ENCODE measurements at regions not wholly inside any gene's neighbourhood (a gene's known extent, or its start where the extent isn't known, plus 50 kb on each side); places are given as distances from the start of the nearest gene placed in this dataset.

DNA sequence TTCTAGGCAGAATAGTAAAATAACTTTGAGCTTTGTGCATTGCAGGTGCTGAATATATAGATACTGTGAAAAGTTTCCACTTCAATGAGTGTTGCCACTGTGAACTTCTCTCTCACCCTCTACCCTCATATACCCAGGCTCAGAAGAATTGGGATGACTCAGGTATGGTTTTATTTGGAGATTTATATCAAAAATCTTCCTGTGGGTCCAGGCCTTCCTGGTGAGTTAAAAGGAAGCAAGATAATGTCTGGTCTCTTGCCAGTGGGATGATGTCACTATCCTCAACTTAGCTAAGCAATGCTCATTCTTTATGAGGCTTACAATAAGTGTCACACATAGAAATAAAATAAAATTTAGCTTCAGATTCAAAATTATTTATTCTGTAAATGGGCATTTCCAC is 153.3 kb upstream of the TENT5D start:
- TF ChIP-seq SNAI2 (CRISPR knock-in tag; IDR thresholded peaks at IDR 0.05), result no peak
- TF ChIP-seq, protein P1, sequence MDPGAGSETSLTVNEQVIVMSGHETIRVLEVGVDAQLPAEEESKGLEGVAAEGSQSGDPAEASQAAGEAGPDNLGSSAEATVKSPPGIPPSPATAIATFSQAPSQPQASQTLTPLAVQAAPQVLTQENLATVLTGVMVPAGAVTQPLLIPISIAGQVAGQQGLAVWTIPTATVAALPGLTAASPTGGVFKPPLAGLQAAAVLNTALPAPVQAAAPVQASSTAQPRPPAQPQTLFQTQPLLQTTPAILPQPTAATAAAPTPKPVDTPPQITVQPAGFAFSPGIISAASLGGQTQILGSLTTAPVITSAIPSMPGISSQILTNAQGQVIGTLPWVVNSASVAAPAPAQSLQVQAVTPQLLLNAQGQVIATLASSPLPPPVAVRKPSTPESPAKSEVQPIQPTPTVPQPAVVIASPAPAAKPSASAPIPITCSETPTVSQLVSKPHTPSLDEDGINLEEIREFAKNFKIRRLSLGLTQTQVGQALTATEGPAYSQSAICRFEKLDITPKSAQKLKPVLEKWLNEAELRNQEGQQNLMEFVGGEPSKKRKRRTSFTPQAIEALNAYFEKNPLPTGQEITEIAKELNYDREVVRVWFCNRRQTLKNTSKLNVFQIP (CRISPR knock-in tag; IDR thresholded peaks at IDR 0.05; ENCODE audit: borderline replicate concordance, low read depth), result no peak
- TF ChIP-seq, protein P2, sequence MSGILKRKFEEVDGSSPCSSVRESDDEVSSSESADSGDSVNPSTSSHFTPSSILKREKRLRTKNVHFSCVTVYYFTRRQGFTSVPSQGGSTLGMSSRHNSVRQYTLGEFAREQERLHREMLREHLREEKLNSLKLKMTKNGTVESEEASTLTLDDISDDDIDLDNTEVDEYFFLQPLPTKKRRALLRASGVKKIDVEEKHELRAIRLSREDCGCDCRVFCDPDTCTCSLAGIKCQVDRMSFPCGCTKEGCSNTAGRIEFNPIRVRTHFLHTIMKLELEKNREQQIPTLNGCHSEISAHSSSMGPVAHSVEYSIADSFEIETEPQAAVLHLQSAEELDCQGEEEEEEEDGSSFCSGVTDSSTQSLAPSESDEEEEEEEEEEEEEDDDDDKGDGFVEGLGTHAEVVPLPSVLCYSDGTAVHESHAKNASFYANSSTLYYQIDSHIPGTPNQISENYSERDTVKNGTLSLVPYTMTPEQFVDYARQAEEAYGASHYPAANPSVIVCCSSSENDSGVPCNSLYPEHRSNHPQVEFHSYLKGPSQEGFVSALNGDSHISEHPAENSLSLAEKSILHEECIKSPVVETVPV (CRISPR knock-in tag; IDR thresholded peaks at IDR 0.05), result no peak
- TF ChIP-seq RARB (CRISPR knock-in tag; IDR thresholded peaks at IDR 0.05), result no peak
- TF ChIP-seq, protein P3, sequence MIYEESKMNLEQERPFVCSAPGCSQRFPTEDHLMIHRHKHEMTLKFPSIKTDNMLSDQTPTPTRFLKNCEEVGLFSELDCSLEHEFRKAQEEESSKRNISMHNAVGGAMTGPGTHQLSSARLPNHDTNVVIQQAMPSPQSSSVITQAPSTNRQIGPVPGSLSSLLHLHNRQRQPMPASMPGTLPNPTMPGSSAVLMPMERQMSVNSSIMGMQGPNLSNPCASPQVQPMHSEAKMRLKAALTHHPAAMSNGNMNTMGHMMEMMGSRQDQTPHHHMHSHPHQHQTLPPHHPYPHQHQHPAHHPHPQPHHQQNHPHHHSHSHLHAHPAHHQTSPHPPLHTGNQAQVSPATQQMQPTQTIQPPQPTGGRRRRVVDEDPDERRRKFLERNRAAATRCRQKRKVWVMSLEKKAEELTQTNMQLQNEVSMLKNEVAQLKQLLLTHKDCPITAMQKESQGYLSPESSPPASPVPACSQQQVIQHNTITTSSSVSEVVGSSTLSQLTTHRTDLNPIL (CRISPR knock-in tag; IDR thresholded peaks at IDR 0.05; ENCODE audit: low read depth), result no peak
- TF ChIP-seq, protein P4, sequence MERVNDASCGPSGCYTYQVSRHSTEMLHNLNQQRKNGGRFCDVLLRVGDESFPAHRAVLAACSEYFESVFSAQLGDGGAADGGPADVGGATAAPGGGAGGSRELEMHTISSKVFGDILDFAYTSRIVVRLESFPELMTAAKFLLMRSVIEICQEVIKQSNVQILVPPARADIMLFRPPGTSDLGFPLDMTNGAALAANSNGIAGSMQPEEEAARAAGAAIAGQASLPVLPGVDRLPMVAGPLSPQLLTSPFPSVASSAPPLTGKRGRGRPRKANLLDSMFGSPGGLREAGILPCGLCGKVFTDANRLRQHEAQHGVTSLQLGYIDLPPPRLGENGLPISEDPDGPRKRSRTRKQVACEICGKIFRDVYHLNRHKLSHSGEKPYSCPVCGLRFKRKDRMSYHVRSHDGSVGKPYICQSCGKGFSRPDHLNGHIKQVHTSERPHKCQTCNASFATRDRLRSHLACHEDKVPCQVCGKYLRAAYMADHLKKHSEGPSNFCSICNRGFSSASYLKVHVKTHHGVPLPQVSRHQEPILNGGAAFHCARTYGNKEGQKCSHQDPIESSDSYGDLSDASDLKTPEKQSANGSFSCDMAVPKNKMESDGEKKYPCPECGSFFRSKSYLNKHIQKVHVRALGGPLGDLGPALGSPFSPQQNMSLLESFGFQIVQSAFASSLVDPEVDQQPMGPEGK (CRISPR knock-in tag; IDR thresholded peaks at IDR 0.05; ENCODE audit: borderline replicate concordance), result no peak
